MM.1S (cell line): ENCODE measurements at regions not wholly inside any gene's neighbourhood (a gene's known extent, or its start where the extent isn't known, plus 50 kb on each side); places are given as distances from the start of the nearest gene placed in this dataset.

Experiments used
- CTCF ChIP-seq: fragments of 300-600 bp; sonication (generic); IDR thresholded peaks from 2 replicates; pipeline ENCODE4 v1.5.1; 2016; ENCODE audit warnings: antibody characterized with exemption, low read length, mixed read lengths
- EZH2 ChIP-seq: fragments of 300-600 bp; sonication (generic); optimal IDR thresholded peaks from 2 replicates; pipeline ENCODE3; 2017; ENCODE audit warnings: low read depth, mild to moderate bottlenecking, antibody characterized with exemption, low read length, mixed read lengths

- TF ChIP-seq CTCF = no peak
- TF ChIP-seq EZH2 = no peak
These were observed 53.6 kb upstream of the PRPS1 start for GRCh38 chrX:107574711-107575110.
